ENCODE measurements at regions not wholly inside any gene's neighbourhood (a gene's known extent, or its start where the extent isn't known, plus 50 kb on each side); places are given as distances from the start of the nearest gene placed in this dataset.

GRCh38 chr1:56123826-56124225 lies 455.5 kb downstream of the PLPP3 start:
- TF ChIP-seq CTCF (IDR thresholded peaks at IDR 0.05) (no peak), ZFX (IDR thresholded peaks at IDR 0.05; ENCODE audit: borderline replicate concordance) (no peak)

Measured in 22Rv1 (cell line).